Astrocyte of the spinal cord (primary cell): ENCODE measurements at regions not wholly inside any gene's neighbourhood (a gene's known extent, or its start where the extent isn't known, plus 50 kb on each side); places are given as distances from the start of the nearest gene placed in this dataset.
A peak's percentile ranks its signal among the peaks of the same experiment; 100 is the strongest.

ENCODE experiments used
- DNase-seq: peaks from one replicate; pipeline ENCODE4 v3.0.0; 2011; ENCODE audit warnings: low read depth, low spot score
- H3K4me3 ChIP-seq: 2 replicates; pipeline ENCODE4 v1.5.1; 2011; ENCODE audit warnings: low read depth, mild to moderate bottlenecking, low read length, moderate library complexity
- CTCF ChIP-seq: IDR thresholded peaks from 2 replicates; pipeline ENCODE4 v1.5.1; 2012; ENCODE audit warnings: low read depth, mild to moderate bottlenecking, low read length, inconsistent platforms
- in situ Hi-C: cut with HindIII; loops from 2 replicates; pipeline ENCODE4 v1.10.0; 2017; ENCODE audit warnings: low sequenced_read_pairs

GRCh38 chr1:243939167-243939848 lies 89.3 kb upstream of the AKT3 start:
- no peak for TF ChIP-seq CTCF
- H3K4me3 ChIP-seq, result no peak overlapping the region
- in situ Hi-C loops, result no loop called here
- peak; percentile 22 for DNase-seq

GRCh38 chr1:243938208-243938607 lies 88.2 kb upstream of the AKT3 start:
- no peak for DNase-seq
- no peak for TF ChIP-seq CTCF
- H3K4me3 ChIP-seq, result no peak overlapping the region
- in situ Hi-C loops, result no loop called here

GRCh38 chr1:243933495-243933894 lies 83.5 kb upstream of the AKT3 start:
- H3K4me3 ChIP-seq, result no peak overlapping the region
- TF ChIP-seq CTCF, result no peak
- in situ Hi-C loops, result no loop called here
- DNase-seq, result no peak

- in situ Hi-C loops, result no loop called here
Measured at GRCh38 chr1:243931957-243932356, 81.9 kb upstream of the AKT3 start.

GRCh38 chr1:243930822-243931671 lies 81.0 kb upstream of the AKT3 start:
- in situ Hi-C loops, result no loop called here

More at GRCh38 chr1:243931957-243932356, 81.9 kb upstream of the AKT3 start:
- H3K4me3 ChIP-seq, result no peak overlapping the region
- no peak for TF ChIP-seq CTCF
- no peak for DNase-seq

GRCh38 chr1:243927381-243927780 lies 77.3 kb upstream of the AKT3 start:
- in situ Hi-C loops, result no loop called here
- no peak for TF ChIP-seq CTCF
- H3K4me3 ChIP-seq, result no peak overlapping the region
- no peak for DNase-seq

More at GRCh38 chr1:243930822-243931671, 81.0 kb upstream of the AKT3 start:
- no peak for TF ChIP-seq CTCF
- no peak overlapping the region for H3K4me3 ChIP-seq
- peak; percentile 19 for DNase-seq
